Activated CD4-positive, alpha-beta T cell treated with anti-CD3 and anti-CD28 coated beads, Interleukin-2, amount 50 U/mL, for 48 hours (primary cell): ENCODE measurements at regions not wholly inside any gene's neighbourhood (a gene's known extent, or its start where the extent isn't known, plus 50 kb on each side); places are given as distances from the start of the nearest gene placed in this dataset.
"Not testable (repeated sequence)": the region's sequence is repeated elsewhere in the genome, so short reads cannot be mapped to it uniquely, and the experiment has no call there.

Experiments
- DNase-seq, 2 experiments: peaks; one replicate each; pipeline ENCODE4 v3.0.0-alpha.2; 2020

DNA sequence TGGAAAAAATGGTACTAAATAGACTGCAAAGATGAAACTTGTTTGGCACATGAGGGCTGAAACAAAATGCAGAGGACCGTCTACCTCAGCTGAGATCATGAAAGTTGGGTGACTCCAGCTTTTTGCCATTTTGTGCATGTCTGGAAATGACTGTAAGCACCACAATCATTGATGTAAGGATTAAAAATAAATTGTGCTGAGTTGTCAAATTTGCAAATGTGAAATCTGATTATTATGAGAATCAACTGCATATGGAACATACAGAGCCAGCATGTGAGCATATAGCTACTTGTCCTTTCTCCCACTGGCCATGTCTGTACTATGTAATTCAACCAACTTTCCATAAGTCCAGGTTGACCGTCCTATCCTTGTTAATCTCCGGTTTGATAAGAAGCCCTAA lies 736.9 kb upstream of the PRMT6 start:
- no peak for DNase-seq

GRCh38 chr1:106325600-106325999 lies 730.9 kb upstream of the PRMT6 start:
- DNase-seq = no peak

- no peak for DNase-seq
Measured at GRCh38 chr1:106344494-106344893, 712.0 kb upstream of the PRMT6 start.

DNA sequence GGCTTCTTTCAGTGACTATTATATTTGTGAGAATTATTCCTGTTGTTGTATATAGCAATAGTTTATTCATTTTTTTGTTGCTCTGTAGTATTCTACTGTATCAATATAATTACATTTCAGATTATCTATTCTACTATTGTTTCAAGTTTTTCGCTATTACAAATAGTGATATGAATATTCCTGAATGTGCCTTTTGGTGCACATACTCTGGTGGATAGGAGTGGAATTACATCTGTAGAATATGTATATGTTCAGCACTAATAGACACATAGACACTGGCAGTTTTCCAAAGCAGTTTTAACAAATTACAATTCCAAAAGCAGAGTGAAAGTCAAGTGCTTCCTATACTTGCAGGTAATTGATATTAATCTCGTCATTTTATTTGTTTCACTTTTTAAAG lies 696.2 kb upstream of the PRMT6 start:
- no peak for DNase-seq

- no peak for DNase-seq
Measured at GRCh38 chr1:106366627-106367319, 689.7 kb upstream of the PRMT6 start.

GRCh38 chr1:106378261-106378660 lies 678.2 kb upstream of the PRMT6 start:
- no peak for DNase-seq

DNA sequence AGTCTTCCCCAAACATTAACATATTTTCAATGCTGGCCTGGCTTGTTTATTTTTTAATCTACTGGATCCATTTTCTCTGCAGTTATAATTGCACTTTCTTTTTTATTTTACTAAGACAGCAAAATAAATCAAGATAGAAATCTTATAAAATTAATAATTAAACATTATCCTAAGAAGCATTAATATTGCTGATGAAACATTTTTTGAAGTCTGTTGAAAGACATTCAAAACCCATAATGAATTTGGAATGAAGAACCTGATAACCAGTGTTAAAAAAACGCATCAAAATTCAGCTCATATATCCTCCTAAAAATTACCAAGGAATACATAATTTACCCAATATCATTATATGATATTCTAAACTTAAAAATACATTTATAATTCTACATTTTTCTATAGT lies 675.7 kb upstream of the PRMT6 start:
- DNase-seq = no peak

- DNase-seq = not testable (repeated sequence)
Measured at GRCh38 chr1:106389160-106389559, 667.3 kb upstream of the PRMT6 start.

DNA sequence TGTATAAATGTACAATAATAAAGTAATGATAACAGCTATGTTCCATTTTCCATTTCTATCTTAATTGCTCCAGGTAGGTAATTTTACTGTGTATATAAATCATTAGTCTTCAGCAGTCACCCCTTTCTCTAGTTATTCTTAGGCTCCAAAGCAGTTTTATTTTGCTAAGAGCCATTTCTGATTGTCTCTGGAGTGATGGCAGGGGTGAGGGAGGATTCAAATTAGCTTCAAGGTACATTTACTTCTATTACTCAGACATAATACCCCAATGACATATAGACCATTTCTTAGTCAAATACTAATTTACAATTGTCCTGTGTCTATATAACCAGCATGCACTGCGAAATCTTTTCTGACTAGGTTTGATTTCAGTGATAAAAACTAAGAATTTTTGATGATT lies 663.4 kb upstream of the PRMT6 start:
- DNase-seq = no peak

DNA sequence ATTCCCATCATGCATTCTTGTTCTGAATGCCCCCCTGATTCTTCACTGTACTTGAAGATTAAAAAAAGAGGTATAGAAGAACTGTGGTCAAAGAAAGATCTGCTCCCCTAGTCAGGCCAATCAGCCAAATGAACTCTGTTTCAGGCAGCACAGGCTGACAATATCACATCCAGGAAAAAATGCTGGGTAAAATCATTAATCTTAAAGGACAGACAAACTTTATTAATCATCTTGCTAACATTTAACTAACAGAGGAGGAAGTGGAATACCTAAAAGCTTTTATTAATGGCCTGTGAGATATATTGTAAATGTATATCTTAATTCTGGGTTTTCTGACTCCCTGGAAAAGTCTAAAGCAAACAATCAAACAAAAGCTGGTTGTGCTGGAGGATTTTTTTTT lies 660.5 kb upstream of the PRMT6 start:
- DNase-seq = no peak

DNA sequence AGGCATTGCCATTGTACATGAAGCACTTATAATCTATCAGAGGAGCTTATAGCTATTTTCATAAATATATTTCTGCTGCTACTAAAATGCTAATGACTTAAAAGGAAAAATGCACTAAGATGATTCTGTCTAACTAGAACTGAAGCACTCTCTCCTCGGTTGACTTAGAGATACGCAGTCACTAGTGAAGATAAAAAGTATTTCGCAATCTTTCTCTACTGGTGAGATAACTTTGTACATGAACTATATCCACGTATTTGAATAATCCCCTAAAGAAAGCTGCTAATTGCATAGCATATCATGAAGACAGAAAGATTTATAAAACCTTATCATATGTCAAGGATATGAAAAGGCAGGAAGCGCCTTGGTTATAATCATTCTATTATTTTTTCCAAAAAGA lies 658.1 kb upstream of the PRMT6 start:
- no peak for DNase-seq

- DNase-seq = no peak
Measured at GRCh38 chr1:106406114-106406513, 650.4 kb upstream of the PRMT6 start.

DNA sequence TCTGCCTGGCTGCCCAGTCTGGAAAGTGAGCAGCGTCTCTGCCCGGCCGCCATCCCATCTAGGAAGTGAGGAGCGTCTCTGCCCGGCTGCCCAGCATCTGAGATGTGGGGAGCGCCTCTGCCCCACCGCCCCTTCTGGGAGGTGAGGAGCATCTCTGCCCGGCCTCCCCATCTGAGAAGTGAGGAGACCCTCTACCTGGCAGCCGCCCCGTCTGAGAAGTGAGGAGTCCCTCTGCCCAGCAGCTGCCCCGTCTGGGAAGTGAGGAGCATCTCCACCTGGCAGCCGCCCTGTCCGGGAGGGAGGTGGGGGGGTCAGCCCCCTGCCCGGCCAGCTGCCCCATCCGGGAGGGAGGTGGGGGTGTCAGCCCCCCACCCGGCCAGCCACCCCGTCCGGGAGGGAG lies 644.2 kb upstream of the PRMT6 start:
- DNase-seq = not testable (repeated sequence)

DNA sequence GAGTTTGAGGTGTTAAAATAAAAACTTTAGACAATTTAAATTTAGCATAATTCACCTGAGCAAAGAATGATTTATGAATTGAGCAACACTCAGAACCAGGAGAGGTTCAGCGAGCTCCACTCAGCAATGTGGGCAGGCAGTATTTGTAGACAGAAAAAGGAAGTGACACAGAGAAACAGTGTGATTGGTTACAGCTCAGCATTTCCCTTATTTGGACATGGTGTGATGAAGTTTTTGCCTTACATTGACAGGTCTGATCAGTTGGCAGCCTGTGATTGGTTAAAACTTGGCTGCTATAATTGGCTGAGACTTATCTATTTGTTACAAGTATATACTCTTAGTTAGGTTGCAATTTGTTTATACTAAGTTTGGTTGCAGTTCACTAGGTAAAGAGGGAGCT lies 621.2 kb upstream of the PRMT6 start:
- no peak for DNase-seq

DNA sequence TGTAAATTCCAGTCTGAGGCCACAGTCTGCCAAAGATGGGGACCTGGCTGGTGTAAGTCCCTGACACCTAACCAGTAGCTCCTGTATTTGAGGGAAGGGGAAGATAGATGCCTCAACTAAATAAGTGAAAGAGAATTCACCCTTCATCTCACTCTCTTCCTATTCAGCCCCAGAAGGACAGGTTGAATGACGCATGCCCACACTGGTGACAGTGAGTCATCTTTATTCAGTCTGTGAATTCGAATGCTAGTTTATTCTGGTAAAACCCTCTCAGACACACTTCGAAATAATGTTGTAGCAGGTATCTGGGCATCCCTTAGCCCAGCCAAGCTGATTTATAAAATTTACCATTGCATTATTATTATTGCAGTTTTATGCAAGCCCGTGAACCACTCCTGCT lies 617.0 kb upstream of the PRMT6 start:
- no peak for DNase-seq

GRCh38 chr1:106447466-106447865 lies 609.0 kb upstream of the PRMT6 start:
- DNase-seq = no peak

DNA sequence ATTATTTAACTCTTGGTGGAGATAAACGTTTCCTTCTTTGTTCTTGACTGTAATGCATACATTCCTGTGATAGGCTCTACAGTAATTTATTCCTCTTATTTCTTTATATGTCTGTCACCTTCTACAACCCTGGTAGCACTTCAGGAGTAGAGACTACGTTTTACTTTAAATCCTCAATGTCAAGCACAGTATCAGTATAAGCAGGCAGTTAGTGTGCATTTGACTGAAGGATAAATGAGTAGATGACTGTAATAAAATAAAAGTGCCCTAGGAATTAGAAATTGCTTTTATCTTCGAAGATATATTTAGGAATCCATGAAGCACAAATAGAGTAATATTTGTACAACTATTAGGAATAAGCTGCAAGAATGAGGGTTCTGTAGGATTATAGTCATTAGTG lies 599.6 kb upstream of the PRMT6 start:
- no peak for DNase-seq

GRCh38 chr1:106457368-106457767 lies 599.1 kb upstream of the PRMT6 start:
- no peak for DNase-seq

GRCh38 chr1:106458866-106459265 lies 597.6 kb upstream of the PRMT6 start:
- DNase-seq = no peak

DNA sequence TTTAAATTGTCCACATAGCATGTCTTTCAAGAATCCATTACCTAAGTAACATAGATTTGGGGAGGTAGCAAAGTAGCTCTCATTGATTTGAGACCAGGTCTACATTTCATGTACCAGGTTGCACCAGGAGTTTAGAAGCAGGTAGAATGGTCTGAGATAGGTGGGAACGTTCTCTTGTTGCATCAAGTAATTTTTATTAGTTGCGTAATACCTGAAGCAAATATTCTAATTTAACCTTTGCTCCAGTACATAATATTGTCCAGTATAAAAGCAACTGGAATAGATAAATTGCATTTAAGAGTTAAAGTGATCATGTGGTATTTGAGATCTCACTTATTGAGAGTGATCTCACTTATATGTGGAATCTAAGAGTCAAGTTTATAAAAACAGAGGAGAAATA lies 597.1 kb upstream of the PRMT6 start:
- no peak for DNase-seq

GRCh38 chr1:106465666-106466065 lies 590.8 kb upstream of the PRMT6 start:
- no peak for DNase-seq

DNA sequence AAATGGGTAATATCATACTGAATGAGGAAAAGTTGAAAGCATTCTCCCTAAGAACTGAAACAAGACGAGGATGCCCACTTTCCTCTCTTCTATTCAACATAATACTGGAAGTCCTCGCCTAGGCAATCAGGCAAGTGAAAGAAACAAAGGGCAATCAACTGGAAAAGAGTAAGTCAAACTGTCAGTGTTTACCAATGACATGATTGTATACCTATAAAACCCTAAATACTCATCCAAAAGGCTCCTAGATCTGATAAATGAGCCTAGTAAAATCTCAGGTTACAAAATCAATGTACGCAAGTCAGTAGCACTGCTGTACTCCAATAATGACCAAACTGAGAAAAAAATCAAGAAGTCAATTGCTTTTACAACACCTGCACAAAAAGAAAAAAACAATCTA lies 575.8 kb upstream of the PRMT6 start:
- DNase-seq = no peak

DNA sequence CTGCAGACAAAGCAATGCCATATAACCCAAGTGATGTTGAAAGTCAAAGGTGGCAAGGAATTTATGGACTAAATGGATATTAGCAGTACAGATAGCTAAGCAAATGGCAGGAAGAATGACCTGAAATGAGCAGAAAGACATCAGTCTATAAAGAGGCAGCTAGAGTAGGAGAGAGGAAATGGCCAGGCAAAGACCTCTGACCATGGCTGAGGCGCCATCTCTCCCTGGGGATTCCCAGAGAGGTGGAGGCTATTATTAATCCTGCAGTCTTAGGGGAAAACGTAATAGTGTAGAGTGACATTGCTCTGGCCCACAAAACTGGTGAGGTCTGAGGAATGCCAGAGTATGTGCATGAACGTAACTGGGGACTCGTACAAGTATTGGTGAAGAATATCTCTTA lies 563.6 kb upstream of the PRMT6 start:
- DNase-seq = no peak

DNA sequence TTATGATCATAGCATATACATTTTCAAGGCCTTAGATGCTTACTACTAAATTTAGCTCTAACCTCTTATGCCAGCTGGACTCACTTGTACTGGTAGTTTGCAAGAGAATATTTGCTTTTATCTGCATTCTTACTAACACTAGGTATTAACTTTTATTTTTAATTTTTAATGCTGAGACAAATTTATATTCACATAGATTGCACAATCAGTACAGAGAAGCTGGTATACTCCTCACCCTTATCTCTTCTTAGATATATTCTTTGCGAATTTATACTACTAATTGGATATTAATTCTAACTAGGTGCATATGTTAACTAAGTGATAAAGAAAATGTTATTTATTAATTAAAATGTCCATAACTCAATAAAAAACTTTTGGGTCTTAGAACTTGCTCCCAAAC lies 561.8 kb upstream of the PRMT6 start:
- no peak for DNase-seq

- DNase-seq = no peak
Measured at GRCh38 chr1:106498238-106498637, 558.2 kb upstream of the PRMT6 start.

DNA sequence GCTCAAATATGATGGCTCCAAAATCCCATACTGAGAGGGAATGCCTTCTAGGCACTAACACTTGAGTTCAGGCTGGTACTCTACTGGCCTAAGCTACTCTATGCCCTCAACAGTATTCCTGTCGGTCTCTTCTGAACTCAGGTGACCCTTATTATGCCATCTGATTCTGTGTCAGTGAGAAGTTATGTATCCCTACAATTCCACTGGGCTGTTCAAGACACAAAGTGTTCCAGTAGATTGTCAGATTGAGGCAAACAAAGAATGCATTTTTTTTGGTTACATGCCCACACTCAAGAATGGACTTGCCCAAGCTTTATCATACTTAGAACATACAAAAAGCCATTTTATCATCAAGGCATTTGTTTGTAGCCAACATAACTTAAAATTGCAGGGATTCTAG lies 553.8 kb upstream of the PRMT6 start:
- DNase-seq = no peak
